ENCODE measurements at regions not wholly inside any gene's neighbourhood (a gene's known extent, or its start where the extent isn't known, plus 50 kb on each side); places are given as distances from the start of the nearest gene placed in this dataset.

GRCh38 chr9:129454467-129455067, 166.3 kb downstream of the C9orf50 start:
- H3K9ac ChIP-seq (ENCODE audit: low read length) = no peak overlapping the region
- H3F3A ChIP-seq (ENCODE audit: low read length, unreplicated experiment) = no peaks in the 10 kb centered on the region
- H3K4me3 ChIP-seq (ENCODE audit: low read length) = no peak overlapping the region
- no peak overlapping the region for H2AFZ ChIP-seq (ENCODE audit: low read length)
- intact Hi-C loops (cut with micrococcal nuclease) = no loop called here
- CTCF ChIA-PET = no interaction called here
- H3K79me2 ChIP-seq (ENCODE audit: low read length) = no peaks in the 10 kb centered on the region
- no peaks in the 10 kb centered on the region for H3K9me2 ChIP-seq (replicated peaks; ENCODE audit: low read length)
- no peak overlapping the region for H3K27ac ChIP-seq (ENCODE audit: low read length)
- BruUV-seq (replicated peaks) = no TSS peak
- no peaks in the 10 kb centered on the region for H4K20me1 ChIP-seq (ENCODE audit: low read length)
- no peak for TF ChIP-seq EZH2phosphoT487 (IDR thresholded peaks at IDR 0.05; ENCODE audit: borderline replicate concordance, low read length)
- TF ChIP-seq EZH2 (IDR thresholded peaks at IDR 0.05; ENCODE audit: low read length, unreplicated experiment) = no peak
- no peak for TF ChIP-seq CTCF (conservative IDR thresholded peaks at IDR 0.05; ENCODE audit: low read depth, low read length)
- POLR2A ChIA-PET (ENCODE audit: unreplicated experiment) = no interaction called here
- no peak overlapping the region for H3K4me2 ChIP-seq (ENCODE audit: low read length)
- ATAC-seq (no peak), DNase-seq (no peak)
- H3K36me3 ChIP-seq (ENCODE audit: low read depth, low read length) = no peaks in the 10 kb centered on the region
- no peaks in the 10 kb centered on the region for H3K27me3 ChIP-seq (ENCODE audit: low read length)
- H3K9me3 ChIP-seq (ENCODE audit: low read length) = no peaks in the 10 kb centered on the region
- no peaks in the 10 kb centered on the region for H3K4me1 ChIP-seq (ENCODE audit: insufficient read depth, low read length)

- Histone ChIP-seq H3K9me2 (replicated peaks; ENCODE audit: low read length) (no peaks in the 10 kb centered on the region), H3K4me2 (ENCODE audit: low read length) (no peak overlapping the region), H3K27ac (ENCODE audit: low read length) (no peak overlapping the region), H3K4me3 (ENCODE audit: low read length) (no peak overlapping the region), H3K27me3 (ENCODE audit: low read length) (no peaks in the 10 kb centered on the region), H4K20me1 (ENCODE audit: low read length) (no peaks in the 10 kb centered on the region), H3K9ac (ENCODE audit: low read length) (no peak overlapping the region), H3K36me3 (ENCODE audit: low read depth, low read length) (no peaks in the 10 kb centered on the region), H3F3A (ENCODE audit: low read length, unreplicated experiment) (no peaks in the 10 kb centered on the region), H2AFZ (ENCODE audit: low read length) (no peak overlapping the region), H3K79me2 (ENCODE audit: low read length) (no peaks in the 10 kb centered on the region), H3K4me1 (ENCODE audit: insufficient read depth, low read length) (no peaks in the 10 kb centered on the region), H3K9me3 (ENCODE audit: low read length) (no peaks in the 10 kb centered on the region)
- intact Hi-C loops (cut with micrococcal nuclease) = no loop called here
- TF ChIP-seq CTCF (conservative IDR thresholded peaks at IDR 0.05; ENCODE audit: low read depth, low read length) (no peak), EZH2 (IDR thresholded peaks at IDR 0.05; ENCODE audit: low read length, unreplicated experiment) (no peak), EZH2phosphoT487 (IDR thresholded peaks at IDR 0.05; ENCODE audit: borderline replicate concordance, low read length) (no peak)
- ChIA-PET POLR2A (ENCODE audit: unreplicated experiment) (no interaction called here), CTCF (no interaction called here)
- DNase-seq = no peak
- no TSS peak for BruUV-seq (replicated peaks)
- ATAC-seq = no peak
Measured at GRCh38 chr9:129453734-129454133, 167.2 kb downstream of the C9orf50 start.

GRCh38 chr9:129451669-129452068, 169.2 kb downstream of the C9orf50 start:
- no peak overlapping the region for H3K4me3 ChIP-seq (ENCODE audit: low read length)
- no peak overlapping the region for H3K27ac ChIP-seq (ENCODE audit: low read length)
- no peaks in the 10 kb centered on the region for H4K20me1 ChIP-seq (ENCODE audit: low read length)
- H3K9me2 ChIP-seq (replicated peaks; ENCODE audit: low read length) = no peaks in the 10 kb centered on the region
- H3K4me1 ChIP-seq (ENCODE audit: insufficient read depth, low read length) = no peaks in the 10 kb centered on the region
- H3K79me2 ChIP-seq (ENCODE audit: low read length) = no peaks in the 10 kb centered on the region
- H3K9ac ChIP-seq (ENCODE audit: low read length) = no peak overlapping the region
- TF ChIP-seq EZH2 (IDR thresholded peaks at IDR 0.05; ENCODE audit: low read length, unreplicated experiment) (no peak), EZH2phosphoT487 (IDR thresholded peaks at IDR 0.05; ENCODE audit: borderline replicate concordance, low read length) (no peak), CTCF (conservative IDR thresholded peaks at IDR 0.05; ENCODE audit: low read depth, low read length) (no peak)
- no peaks in the 10 kb centered on the region for H3K27me3 ChIP-seq (ENCODE audit: low read length)
- no peak for DNase-seq
- no peaks in the 10 kb centered on the region for H3K9me3 ChIP-seq (ENCODE audit: low read length)
- H2AFZ ChIP-seq (ENCODE audit: low read length) = no peak overlapping the region
- BruUV-seq (replicated peaks) = no TSS peak
- H3K4me2 ChIP-seq (ENCODE audit: low read length) = no peak overlapping the region
- ATAC-seq = no peak
- H3K36me3 ChIP-seq (ENCODE audit: low read depth, low read length) = no peaks in the 10 kb centered on the region
- no peaks in the 10 kb centered on the region for H3F3A ChIP-seq (ENCODE audit: low read length, unreplicated experiment)
- intact Hi-C loops (cut with micrococcal nuclease) = no loop called here
- POLR2A ChIA-PET (ENCODE audit: unreplicated experiment) = no interaction called here
- CTCF ChIA-PET = no interaction called here

Data from PC-3 (cell line).